ENCODE measurements at regions not wholly inside any gene's neighbourhood (a gene's known extent, or its start where the extent isn't known, plus 50 kb on each side); places are given as distances from the start of the nearest gene placed in this dataset.
"Not testable (repeated sequence)": the region's sequence is repeated elsewhere in the genome, so short reads cannot be mapped to it uniquely, and the experiment has no call there.

DNA sequence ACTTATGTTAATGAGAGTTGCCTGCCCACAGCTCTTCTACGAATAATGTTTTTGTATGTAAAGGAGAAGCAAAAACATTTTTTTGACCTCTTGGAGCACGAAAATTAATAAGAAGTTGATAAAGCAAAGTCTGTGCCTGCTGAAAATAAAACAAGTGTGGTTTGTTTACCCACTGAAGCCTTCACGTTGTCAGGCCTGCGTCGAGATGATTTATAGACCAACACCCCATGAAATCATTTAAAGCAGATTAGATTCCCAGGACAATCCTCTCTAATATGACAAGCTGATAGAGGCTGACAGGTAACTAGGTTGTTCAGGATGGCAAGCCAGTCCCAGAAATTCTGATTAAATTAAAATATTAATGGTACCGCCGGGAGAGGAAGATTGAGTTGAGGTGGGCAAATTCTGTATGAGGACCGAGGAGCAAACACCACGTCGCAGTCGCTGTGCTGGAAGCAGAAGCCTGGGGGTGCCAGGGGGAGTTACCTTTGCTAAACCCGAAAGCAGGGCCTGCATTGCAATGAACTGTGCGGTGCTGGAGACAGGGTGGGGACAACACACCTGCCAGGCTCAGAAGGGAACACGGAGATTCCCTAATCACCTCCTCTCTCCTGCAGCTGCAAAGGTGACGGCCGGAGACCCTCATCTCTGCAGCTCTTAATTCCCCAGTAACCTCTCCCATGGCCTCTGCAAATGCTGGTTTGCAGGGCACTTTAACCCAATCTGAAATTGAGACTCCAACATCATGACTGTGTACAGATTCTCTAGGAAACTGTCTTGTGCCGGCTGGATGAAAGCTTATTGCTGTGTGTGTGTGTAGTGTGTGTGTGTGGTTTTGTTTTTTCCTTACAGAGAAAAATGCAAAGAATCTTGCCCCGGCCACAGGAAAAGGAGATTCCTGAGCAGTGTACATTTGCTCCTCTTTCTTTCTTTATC, 2805.9 kb downstream of the RPIA start:
- TF ChIP-seq, protein P1, sequence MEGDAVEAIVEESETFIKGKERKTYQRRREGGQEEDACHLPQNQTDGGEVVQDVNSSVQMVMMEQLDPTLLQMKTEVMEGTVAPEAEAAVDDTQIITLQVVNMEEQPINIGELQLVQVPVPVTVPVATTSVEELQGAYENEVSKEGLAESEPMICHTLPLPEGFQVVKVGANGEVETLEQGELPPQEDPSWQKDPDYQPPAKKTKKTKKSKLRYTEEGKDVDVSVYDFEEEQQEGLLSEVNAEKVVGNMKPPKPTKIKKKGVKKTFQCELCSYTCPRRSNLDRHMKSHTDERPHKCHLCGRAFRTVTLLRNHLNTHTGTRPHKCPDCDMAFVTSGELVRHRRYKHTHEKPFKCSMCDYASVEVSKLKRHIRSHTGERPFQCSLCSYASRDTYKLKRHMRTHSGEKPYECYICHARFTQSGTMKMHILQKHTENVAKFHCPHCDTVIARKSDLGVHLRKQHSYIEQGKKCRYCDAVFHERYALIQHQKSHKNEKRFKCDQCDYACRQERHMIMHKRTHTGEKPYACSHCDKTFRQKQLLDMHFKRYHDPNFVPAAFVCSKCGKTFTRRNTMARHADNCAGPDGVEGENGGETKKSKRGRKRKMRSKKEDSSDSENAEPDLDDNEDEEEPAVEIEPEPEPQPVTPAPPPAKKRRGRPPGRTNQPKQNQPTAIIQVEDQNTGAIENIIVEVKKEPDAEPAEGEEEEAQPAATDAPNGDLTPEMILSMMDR (IDR thresholded peaks at IDR 0.05) = not testable (repeated sequence)
- not testable (repeated sequence) for TF ChIP-seq ZFX (IDR thresholded peaks at IDR 0.05; ENCODE audit: borderline replicate concordance)
